ENCODE measurements at regions not wholly inside any gene's neighbourhood (a gene's known extent, or its start where the extent isn't known, plus 50 kb on each side); places are given as distances from the start of the nearest gene placed in this dataset.
"Not testable (repeated sequence)": the region's sequence is repeated elsewhere in the genome, so short reads cannot be mapped to it uniquely, and the experiment has no call there.

- no peak for FAIRE-seq
- DNase-seq (ENCODE audit: insufficient read length, low spot score): no peak
Observed at GRCh38 chr1:234835239-234835638, 225.3 kb upstream of the IRF2BP2 start.

DNA sequence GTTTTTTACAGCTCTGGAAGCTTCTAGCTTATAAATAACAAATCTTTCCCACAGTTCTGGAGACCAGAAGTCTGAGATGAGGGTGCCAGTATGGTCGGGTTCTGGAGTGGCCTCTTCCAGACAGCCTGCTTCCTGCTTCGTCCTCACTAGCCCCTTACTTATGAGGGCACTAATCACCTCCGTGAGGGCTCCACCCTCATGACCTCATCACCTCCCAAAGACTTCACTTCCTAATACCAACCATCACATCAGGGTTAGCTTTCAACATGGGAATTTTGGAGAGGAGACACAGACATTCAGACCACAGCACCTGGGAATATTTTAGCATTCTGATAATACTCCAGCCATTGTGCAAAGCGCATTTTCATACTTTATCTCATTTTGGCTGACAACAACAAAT lies 223.7 kb upstream of the IRF2BP2 start:
- FAIRE-seq: no peak

GRCh38 chr1:234833118-234833517 lies 223.1 kb upstream of the IRF2BP2 start:
- no peak for FAIRE-seq
- DNase-seq (ENCODE audit: insufficient read length, low spot score): no peak

More for the DNA sequence above, 223.7 kb upstream of the IRF2BP2 start:
- no peak for DNase-seq (ENCODE audit: insufficient read length, low spot score)

GRCh38 chr1:234827656-234828055 lies 217.7 kb upstream of the IRF2BP2 start:
- DNase-seq (ENCODE audit: insufficient read length, low spot score): no peak
- FAIRE-seq: no peak

DNA sequence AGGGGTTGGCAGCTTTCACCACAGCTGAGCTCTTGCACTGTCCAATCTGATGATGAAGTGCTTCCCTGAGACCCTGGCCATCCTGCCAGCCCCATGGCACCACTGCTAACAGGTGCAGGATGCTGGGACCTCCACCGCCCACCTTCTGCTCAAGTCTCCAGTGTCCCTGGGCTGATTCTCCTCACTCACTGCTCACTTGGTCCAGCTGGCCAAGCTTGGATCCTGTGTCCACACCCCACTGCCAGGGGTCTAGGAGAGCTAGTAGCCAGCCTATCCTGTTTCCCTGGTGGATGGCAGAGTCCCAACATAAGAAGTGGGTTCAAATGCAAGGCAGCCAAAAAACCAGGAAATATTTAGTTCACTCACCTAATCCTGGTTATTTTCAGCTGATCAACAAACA lies 217.2 kb upstream of the IRF2BP2 start:
- FAIRE-seq: no peak

DNA sequence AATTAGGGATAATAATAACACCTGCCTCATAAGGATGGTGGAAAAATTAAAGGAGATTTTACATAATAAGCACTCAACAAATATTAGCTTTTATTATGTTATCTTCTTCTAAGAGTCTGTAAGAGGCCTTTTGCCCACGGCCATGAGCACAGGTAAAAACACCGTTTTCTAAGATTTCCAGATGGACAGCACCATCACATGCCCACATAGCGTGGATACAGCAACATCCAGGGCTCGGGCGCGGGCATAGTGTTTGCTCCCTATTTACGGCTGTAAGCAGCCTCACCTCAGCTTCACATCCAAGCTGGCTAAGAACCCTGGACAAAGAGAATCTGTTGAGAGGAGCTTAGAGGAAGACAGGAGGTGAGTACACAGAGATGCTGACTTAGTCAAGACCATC lies 216.4 kb upstream of the IRF2BP2 start:
- FAIRE-seq (no peak), DNase-seq (ENCODE audit: insufficient read length, low spot score) (no peak)

More for the DNA sequence above, 217.2 kb upstream of the IRF2BP2 start:
- DNase-seq (ENCODE audit: insufficient read length, low spot score): no peak

GRCh38 chr1:234825498-234826165 lies 215.7 kb upstream of the IRF2BP2 start:
- FAIRE-seq: no peak
- DNase-seq (ENCODE audit: insufficient read length, low spot score): no peak

DNA sequence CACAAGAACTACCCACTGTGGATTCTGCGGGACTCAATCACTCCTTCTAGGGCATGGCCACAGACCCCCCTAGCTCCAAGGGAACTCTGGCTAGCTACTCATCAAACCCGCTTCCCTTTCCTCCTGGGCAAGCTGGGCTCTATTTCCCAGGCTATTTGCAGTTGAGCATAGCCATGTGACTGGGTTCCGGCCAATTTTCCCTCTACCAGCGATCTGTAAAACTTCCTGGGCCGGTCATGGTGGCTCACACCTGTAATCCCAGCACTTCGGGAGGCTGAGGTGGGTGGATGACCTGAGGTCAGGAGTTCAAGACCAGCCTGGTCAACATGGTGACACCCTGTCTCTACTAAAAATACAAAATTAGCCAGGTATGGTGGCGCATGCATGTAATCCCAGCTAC lies 214.9 kb upstream of the IRF2BP2 start:
- not testable (repeated sequence) for FAIRE-seq; DNase-seq (ENCODE audit: insufficient read length, low spot score)

DNA sequence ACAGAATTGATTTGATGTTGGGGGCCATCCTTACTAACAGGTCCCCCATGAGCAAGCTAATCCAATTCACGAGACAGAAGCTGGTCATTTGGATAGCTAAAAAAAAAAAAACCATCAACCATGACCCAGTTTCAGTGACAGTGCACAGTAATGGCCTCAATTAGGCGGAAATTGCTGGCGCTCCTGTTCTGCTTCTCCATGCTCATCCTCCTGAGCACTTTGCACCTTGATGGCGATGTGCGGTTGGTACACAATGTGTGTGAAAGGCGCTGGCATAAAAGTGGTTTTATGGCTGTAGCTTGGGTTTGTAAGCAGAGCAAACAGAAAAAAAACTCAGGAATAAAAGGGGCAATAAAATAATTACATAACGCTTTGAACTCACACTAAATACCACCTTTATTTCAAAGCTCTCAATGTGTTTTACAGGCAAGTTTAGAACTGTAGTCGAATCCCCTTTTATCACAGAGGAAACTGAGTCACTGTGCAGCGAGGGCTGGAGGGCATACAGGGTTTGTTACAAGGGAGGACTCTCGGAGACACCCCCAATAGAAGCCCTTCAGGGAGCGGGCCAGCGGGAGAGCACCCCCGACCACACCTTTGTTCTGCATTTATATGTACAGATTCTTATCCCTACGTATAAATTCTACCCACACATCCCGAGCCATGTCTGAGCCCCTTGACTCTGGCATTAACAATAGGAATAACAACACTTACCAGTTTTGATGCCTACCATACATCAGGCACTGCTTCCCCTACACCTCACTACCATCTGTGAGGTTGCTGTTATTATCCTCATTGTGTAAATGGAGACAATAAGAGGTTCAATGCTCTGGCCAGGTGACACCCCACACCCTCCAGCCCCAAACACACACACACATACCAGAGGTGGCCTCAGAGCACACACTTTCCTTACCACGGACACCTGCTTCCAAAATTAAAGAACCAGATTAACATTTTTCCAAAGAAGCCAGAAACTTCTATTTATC lies 213.5 kb upstream of the IRF2BP2 start:
- DNase-seq (ENCODE audit: insufficient read length, low spot score) (no peak), FAIRE-seq (no peak)

GRCh38 chr1:234821840-234822239 lies 211.9 kb upstream of the IRF2BP2 start:
- FAIRE-seq: no peak
- no peak for DNase-seq (ENCODE audit: insufficient read length, low spot score)

DNA sequence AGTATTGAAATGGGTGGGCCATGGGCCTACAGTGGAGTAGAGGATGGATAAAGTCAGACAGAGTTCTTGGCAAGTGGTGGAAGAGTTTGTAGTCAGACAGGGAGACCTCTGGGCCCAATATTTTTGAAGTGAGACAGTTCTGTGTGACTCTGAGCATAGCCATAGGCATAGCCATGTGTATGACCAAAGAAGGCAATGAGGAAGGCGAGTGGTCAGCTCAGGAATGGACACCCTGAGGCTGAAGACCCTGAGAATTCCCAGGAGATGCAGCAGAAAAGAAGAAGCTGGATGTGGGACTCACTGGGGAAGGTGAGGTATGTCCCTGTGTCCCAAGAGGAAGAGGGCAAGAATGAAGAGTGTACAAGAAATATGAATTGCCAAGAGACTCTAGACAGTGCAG lies 210.6 kb upstream of the IRF2BP2 start:
- no peak for DNase-seq (ENCODE audit: insufficient read length, low spot score)
- no peak for FAIRE-seq

DNA sequence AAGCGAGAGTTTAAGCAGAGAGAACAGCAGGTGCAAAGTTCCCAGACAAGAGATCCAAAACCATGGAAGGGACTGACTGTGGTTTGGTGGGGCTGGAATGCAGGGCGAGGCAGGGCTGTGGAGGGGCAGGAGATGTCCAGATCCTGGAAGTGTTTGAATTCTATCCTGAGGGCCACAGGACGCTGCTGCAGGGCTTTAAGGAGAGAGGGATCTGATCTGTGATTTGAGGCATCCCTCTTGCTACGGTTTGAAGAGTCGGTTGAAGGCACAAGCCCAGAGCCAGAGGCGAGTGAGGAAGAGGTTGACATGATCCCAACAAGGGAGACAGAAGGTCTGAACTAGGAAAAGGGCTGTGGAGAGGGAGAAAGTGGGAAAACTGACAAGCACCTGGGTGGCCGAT lies 209.9 kb upstream of the IRF2BP2 start:
- not testable (repeated sequence) for DNase-seq (ENCODE audit: insufficient read length, low spot score); FAIRE-seq

DNA sequence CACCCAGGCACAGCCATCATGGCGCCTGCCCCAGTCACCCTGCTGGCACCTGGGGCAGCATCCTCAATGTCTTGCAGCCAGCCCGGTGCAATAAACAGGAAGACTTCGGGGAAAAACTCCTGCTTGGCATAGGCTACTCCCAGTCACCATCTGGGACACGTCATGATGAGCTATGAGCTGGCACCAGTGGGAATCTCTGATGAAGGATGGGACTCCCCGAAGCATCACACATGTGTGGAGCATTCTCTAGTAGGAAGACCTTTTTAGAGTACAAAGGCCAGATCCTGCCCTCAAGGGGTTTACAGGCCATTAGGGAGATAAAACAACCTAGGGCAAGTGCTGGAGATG lies 208.0 kb upstream of the IRF2BP2 start:
- not testable (repeated sequence) for DNase-seq (ENCODE audit: insufficient read length, low spot score); FAIRE-seq

GRCh38 chr1:234817313-234818039 lies 207.5 kb upstream of the IRF2BP2 start:
- not testable (repeated sequence) for DNase-seq (ENCODE audit: insufficient read length, low spot score); FAIRE-seq

- DNase-seq (ENCODE audit: insufficient read length, low spot score); FAIRE-seq: not testable (repeated sequence)
Observed at GRCh38 chr1:234816864-234817263, 206.9 kb upstream of the IRF2BP2 start.

DNA sequence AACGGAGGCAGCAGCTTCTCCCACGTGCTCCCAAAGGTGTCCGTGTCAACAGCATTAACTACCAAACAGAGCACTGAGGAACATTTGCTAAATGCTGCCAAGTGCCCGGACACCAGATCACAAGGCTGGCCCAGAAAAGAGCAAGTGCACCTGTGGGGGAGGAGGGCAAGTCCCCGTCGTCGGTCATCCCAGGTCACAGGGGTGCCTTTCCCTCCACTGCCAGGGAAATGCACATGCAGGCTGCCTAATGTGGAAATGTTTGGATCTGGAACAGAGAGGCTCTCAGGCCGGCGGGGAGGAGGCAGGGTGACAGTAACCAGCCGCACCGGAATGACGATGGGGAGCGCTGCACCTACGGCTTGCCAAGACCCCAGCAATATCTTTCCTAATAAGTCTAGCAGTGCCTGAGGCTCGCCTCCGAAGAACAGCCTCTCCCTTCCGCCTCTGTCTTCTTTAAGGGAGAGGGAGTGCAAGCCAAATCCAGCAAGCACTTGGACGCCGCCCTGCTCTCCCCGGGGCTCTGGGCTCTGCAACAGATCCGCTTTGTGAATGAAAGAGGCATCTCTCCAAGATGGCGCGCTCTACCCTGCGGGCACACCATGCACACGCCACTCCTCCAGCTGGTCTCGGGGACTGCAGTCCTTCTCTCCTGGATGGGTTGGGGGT lies 206.3 kb upstream of the IRF2BP2 start:
- not testable (repeated sequence) for FAIRE-seq; DNase-seq (ENCODE audit: insufficient read length, low spot score)

DNA sequence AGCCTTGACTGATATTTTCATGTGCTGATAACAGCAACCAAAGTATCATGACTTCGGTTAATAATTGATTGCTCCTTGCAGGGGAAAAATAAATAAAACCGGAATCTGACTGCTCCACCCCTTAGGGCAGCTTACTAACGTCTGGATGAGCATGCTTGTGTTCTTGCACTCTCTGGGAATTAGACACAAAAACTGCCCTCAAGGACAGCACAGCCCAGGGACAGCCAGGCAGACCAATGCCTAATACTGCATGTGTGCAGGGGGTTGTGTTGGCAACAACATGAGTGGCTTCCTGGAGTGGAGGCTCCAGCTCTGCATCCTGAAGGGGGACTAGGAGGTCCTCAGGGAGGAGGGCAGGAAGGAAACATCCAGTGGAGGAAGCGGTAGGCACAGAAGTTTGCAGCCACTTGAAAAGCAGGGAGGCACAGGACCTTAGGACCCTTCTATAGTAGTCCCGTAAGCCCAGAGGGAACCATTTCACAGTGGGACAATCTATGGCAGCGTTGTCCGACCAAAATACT lies 205.4 kb upstream of the IRF2BP2 start:
- not testable (repeated sequence) for FAIRE-seq; DNase-seq (ENCODE audit: insufficient read length, low spot score)

GRCh38 chr1:234814235-234814634 lies 204.3 kb upstream of the IRF2BP2 start:
- not testable (repeated sequence) for FAIRE-seq; DNase-seq (ENCODE audit: insufficient read length, low spot score)

DNA sequence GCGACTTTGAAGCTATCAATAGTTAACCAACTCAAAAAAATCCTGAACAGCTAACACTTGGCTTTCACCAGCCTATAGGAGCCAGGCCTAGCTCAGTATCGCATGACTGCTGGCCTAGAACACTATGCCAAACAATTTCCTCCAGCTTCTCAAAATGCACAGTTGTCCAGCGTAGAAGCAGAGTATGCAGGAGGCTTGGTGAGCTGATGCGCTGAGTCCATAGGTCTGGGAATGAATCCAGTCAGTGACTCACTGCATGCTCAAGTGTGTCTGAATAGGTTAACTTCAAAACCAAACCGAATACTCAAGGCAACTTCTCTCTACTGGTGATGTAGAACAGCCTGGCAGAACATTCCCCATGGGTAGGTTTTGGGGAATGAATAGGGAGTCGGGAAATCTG lies 201.8 kb upstream of the IRF2BP2 start:
- not testable (repeated sequence) for FAIRE-seq; DNase-seq (ENCODE audit: insufficient read length, low spot score)

DNA sequence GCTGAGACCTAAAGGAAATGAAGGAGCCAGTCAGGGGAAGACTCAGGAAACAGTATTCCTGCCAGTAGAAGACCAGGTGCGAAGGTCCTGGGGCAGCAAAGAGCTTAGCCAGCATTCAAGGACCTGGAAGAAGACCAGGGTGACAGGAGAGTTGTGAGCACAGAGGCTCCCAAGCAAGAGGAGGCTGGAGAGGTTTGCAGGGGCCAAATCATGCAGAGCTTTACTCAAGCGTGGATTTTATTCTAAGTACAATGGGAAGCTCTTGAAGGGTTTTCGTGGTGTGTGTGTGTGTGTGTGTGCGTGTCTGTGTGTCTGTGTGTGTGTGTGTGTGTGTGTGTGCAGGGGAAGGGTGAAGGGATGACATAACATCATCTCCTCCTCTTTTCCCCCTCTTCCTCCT lies 200.7 kb upstream of the IRF2BP2 start:
- not testable (repeated sequence) for FAIRE-seq; DNase-seq (ENCODE audit: insufficient read length, low spot score)
